Thyroid gland (tissue), 4 donors: ENCODE measurements at regions not wholly inside any gene's neighbourhood (a gene's known extent, or its start where the extent isn't known, plus 50 kb on each side); places are given as distances from the start of the nearest gene placed in this dataset.

Source experiments
- CTCF ChIP-seq, 6 experiments: fragments of 200-600 bp in 3 of 6; fragments of 450-650 bp in 3 of 6; sonication (generic) in 3 of 6; IDR thresholded peaks; one replicate each; pipeline ENCODE4 v1.5.1; 2016 to 2019; ENCODE audit warnings: antibody characterized with exemption in 6 of 6, mild to moderate bottlenecking in 2 of 6, inconsistent platforms in 1 of 6, moderate library complexity in 1 of 6
- POLR2A ChIP-seq, 2 donors: fragments of 450-650 bp; IDR thresholded peaks; one replicate each; pipeline ENCODE4 v1.6.1; 2017; ENCODE audit warnings: antibody characterized with exemption in 2 of 2, mild to moderate bottlenecking in 2 of 2, moderate library complexity in 1 of 2

GRCh38 chr11:113632981-113633380, 73.1 kb downstream of the TMPRSS5 start:
- TF ChIP-seq CTCF (IDR thresholded peaks at IDR 0.05), result no peak
- TF ChIP-seq POLR2A (IDR thresholded peaks at IDR 0.05), result no peak
